MV-4-11 (cell line): ENCODE measurements at regions not wholly inside any gene's neighbourhood (a gene's known extent, or its start where the extent isn't known, plus 50 kb on each side); places are given as distances from the start of the nearest gene placed in this dataset.

Experiments
- DNase-seq: peaks from one replicate; lab custom pipeline; 2025; lab: John Stamatoyannopoulos, UW

GRCh38 chr5:160175438-160176218 is 53.7 kb upstream of the FABP6 start:
- DNase-seq: no peak

DNA sequence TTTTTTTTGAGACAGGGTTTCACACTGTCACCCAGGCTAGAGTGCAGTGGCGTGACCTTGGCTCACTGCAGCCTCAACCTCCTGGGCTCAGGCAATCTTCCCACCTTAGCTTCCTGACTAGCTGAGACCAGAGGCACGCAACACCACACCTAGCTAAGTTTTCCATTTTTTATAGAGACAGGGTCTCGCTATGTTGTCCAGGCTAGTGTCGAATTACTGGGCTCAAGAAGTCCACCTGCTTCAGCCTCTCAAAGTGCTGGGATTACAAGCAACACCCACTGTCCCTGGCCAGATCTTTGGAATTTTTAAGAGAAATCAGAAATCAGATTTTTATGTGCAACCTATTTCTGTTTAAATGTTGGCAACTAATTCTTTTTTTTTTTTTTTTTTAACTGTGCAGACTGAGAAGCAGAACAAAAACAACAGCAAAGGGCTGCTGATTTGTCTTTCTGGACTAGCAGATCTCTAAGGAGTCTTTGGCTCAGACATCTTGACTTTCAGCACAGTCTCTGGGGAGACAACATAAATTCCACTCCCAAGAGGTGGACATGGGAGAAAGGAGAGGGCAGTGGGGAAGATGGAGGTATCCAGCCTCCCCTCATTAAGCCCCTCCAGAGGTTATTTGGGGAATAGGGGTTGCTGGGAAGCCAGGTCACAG is 54.4 kb upstream of the FABP6 start:
- DNase-seq: no peak

DNA sequence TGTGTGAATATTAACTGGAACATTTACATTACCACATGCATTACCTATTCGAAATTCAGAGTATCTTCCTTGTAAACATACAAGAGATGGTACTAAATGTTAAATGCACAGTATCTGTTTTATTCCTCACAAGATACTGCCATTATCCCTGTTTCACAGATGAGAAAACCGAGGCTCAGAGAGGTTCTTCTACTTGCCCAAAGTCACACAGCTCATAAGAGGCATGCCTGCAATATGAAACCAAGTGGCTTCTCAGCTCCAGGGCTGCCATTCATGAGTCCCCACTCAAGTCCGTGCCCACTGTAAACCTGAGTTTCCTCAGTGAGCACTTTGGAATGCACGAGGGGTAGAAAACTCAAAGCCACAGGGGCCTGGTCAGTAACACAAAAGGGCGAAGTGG is 55.0 kb upstream of the FABP6 start:
- DNase-seq: no peak

GRCh38 chr5:160171666-160172065 is 52.4 kb upstream of the PWWP2A start:
- DNase-seq: no peak

- DNase-seq: peak; percentile 64
Measured at GRCh38 chr5:160169326-160169725, 50.1 kb upstream of the PWWP2A start.
